Stimulated activated naive B cell treated with anti-CD40 and anti-IgM and Interleukin-4, amounts not matched to agents 10 μg/mL and 1 μg/mL and 100 μg/mL, for 72 hours (primary cell): ENCODE measurements at regions not wholly inside any gene's neighbourhood (a gene's known extent, or its start where the extent isn't known, plus 50 kb on each side); places are given as distances from the start of the nearest gene placed in this dataset.

Experiments
- ATAC-seq, 2 donors: fragments of 150-1000 bp; cut with Tn5 transposase; replicated peaks; 2 replicates each; pipeline ENCODE4 v1.10.0; 2021; ENCODE audit warnings: moderate library complexity in 1 of 2
- DNase-seq: peaks from one replicate; pipeline ENCODE4 v3.0.0; 2021
- H3K27ac Mint-ChIP-seq: one replicate; pipeline ENCODE4 v1.8.0; 2022; ENCODE audit warnings: mild to moderate bottlenecking, mixed read lengths
- H3K27me3 Mint-ChIP-seq, 2 donors: one replicate each; pipeline ENCODE4 v1.8.0; 2022; ENCODE audit warnings: mixed read lengths in 2 of 2
- H3K36me3 Mint-ChIP-seq, 2 donors: one replicate each; pipeline ENCODE4 v1.8.0; 2022; ENCODE audit warnings: mixed read lengths in 2 of 2, mild to moderate bottlenecking in 1 of 2
- H3K4me1 Mint-ChIP-seq, 2 donors: one replicate each; pipeline ENCODE4 v1.8.0; 2022; ENCODE audit warnings: mixed read lengths in 2 of 2, mild to moderate bottlenecking in 1 of 2
- H3K4me3 Mint-ChIP-seq, 2 donors: one replicate each; pipeline ENCODE4 v1.8.0; 2022; ENCODE audit warnings: mild to moderate bottlenecking in 2 of 2, mixed read lengths in 2 of 2, moderate library complexity in 1 of 2
- H3K9me3 Mint-ChIP-seq, 2 donors: one replicate each; pipeline ENCODE4 v1.8.0; 2022; ENCODE audit warnings: mixed read lengths in 2 of 2, mild to moderate bottlenecking in 1 of 2

GRCh38 chr4:135256111-135256510 is 1054.5 kb upstream of the PABPC4L start:
- Mint-ChIP-seq H3K27ac (no peak overlapping the region), H3K36me3 (no peaks in the 10 kb centered on the region), H3K4me1 (no peaks in the 10 kb centered on the region), H3K27me3 (no peaks in the 10 kb centered on the region), H3K9me3 (no peaks in the 10 kb centered on the region), H3K4me3 (no peak overlapping the region)
- ATAC-seq: no peak
- DNase-seq: no peak

- ATAC-seq (no peak), DNase-seq (no peak)
- H3K4me3 Mint-ChIP-seq: no peak overlapping the region
- no peaks in the 10 kb centered on the region for H3K36me3 Mint-ChIP-seq
- H3K9me3 Mint-ChIP-seq: no peaks in the 10 kb centered on the region
- H3K27ac Mint-ChIP-seq: no peak overlapping the region
- no peaks in the 10 kb centered on the region for H3K4me1 Mint-ChIP-seq
- no peaks in the 10 kb centered on the region for H3K27me3 Mint-ChIP-seq
Measured at GRCh38 chr4:135250040-135250439, 1048.5 kb upstream of the PABPC4L start.

DNA sequence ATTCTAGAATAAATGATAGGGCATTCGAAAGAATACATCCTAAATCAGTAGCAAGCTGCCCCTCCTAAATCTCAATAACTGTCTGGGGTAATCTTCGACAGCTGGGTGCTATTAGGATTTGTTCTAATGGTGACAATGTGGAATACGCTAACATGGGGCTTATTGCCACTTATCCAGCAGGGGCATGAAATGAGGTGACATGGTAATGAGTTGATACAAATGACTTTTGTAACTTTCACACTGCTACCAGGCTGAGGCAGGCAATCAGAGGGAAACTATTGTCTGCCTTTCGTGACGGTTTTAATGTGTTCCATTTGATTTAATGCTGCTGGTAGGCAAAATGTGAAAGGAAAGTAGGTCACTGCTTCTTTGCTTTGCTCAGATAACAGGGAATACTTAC is 1047.4 kb upstream of the PABPC4L start:
- Mint-ChIP-seq H3K27ac (no peak overlapping the region), H3K27me3 (no peaks in the 10 kb centered on the region), H3K4me1 (no peaks in the 10 kb centered on the region), H3K36me3 (no peaks in the 10 kb centered on the region), H3K4me3 (no peak overlapping the region), H3K9me3 (no peaks in the 10 kb centered on the region)
- no peak for ATAC-seq
- DNase-seq: no peak

- no peaks in the 10 kb centered on the region for H3K27me3 Mint-ChIP-seq
- ATAC-seq: no peak
- H3K4me3 Mint-ChIP-seq: no peak overlapping the region
- H3K27ac Mint-ChIP-seq: no peak overlapping the region
- DNase-seq: no peak
- no peaks in the 10 kb centered on the region for H3K36me3 Mint-ChIP-seq
- H3K9me3 Mint-ChIP-seq: peaks cover 0 to 2% of the 10 kb centered on the region in 2 donors
- no peaks in the 10 kb centered on the region for H3K4me1 Mint-ChIP-seq
Measured at GRCh38 chr4:135244696-135245095, 1043.1 kb upstream of the PABPC4L start.

DNA sequence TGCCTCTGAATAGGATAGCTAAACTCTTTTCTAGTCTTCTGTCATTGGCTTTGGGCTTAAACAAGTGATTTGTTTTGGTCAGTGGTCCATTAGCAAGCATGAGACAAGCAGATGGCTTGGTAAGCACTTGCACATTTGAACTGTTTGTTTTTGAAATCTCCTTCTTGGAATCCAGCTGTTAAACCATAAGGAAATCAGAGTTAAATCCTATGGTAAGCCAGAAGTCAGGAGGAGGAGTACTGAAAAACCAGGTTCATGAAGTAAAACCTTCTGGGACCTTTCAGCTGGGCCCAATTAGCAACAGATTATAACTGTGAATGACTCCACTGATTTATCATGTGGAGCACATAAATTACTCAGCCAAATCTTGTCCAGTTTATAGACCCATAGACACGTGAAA is 1042.5 kb upstream of the PABPC4L start:
- H3K4me1 Mint-ChIP-seq: no peaks in the 10 kb centered on the region
- H3K4me3 Mint-ChIP-seq: no peak overlapping the region
- no peaks in the 10 kb centered on the region for H3K27me3 Mint-ChIP-seq
- no peaks in the 10 kb centered on the region for H3K36me3 Mint-ChIP-seq
- H3K27ac Mint-ChIP-seq: no peak overlapping the region
- ATAC-seq (no peak), DNase-seq (no peak)
- peaks cover 0 to 2% of the 10 kb centered on the region in 2 donors for H3K9me3 Mint-ChIP-seq

DNA sequence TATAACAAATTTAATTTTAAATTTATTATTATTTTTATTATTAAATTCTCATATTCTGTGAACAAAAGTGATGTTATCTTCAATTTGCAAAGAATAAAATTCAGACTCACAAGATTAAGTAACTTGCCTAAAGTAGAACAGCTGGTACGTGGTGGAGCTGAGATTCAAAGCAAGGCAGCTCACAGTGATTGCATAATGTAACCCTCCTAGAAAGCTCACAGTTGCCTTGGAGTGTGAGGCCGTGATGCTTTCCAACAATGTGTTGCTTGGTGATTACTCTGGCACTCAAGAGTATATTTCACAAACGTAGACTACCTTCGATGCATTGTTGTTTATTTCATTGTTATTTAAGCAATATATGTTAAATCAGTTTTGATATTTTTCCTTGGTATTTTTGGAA is 1039.2 kb upstream of the PABPC4L start:
- Mint-ChIP-seq H3K4me3 (no peak overlapping the region), H3K27ac (no peak overlapping the region), H3K36me3 (no peaks in the 10 kb centered on the region), H3K4me1 (no peaks in the 10 kb centered on the region), H3K9me3 (peaks cover 0 to 2% of the 10 kb centered on the region in 2 donors), H3K27me3 (no peaks in the 10 kb centered on the region)
- no peak for DNase-seq
- no peak for ATAC-seq

- Mint-ChIP-seq H3K4me3 (no peak overlapping the region), H3K9me3 (peaks cover 0 to 2% of the 10 kb centered on the region in 2 donors), H3K4me1 (no peaks in the 10 kb centered on the region), H3K27me3 (no peaks in the 10 kb centered on the region), H3K27ac (no peak overlapping the region), H3K36me3 (no peaks in the 10 kb centered on the region)
- DNase-seq (no peak), ATAC-seq (no peak)
Measured at GRCh38 chr4:135239964-135240363, 1038.4 kb upstream of the PABPC4L start.

DNA sequence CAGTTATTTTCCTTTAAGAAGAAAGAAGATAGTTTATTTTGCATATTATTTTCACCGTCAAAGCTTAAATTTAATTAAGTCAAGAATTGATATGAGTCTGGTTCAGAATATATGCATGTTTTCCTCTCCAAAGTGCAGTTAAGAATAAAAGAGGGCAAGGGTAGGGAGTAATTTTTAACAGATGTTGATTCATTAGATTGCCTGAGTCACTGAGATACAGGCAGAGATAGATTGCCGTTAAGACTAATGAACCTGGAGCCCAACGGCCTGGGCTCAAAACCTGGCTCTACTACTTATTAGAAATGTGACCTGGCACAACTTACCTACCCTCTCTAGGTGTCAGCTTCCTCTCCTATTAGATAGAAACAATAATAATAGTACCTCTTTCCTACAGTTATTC is 1037.4 kb upstream of the PABPC4L start:
- Mint-ChIP-seq H3K27ac (no peak overlapping the region), H3K27me3 (no peaks in the 10 kb centered on the region), H3K36me3 (no peaks in the 10 kb centered on the region), H3K9me3 (peaks cover 0 to 2% of the 10 kb centered on the region in 2 donors), H3K4me1 (no peaks in the 10 kb centered on the region), H3K4me3 (no peak overlapping the region)
- DNase-seq (no peak), ATAC-seq (no peak)

GRCh38 chr4:135236048-135236447 is 1034.5 kb upstream of the PABPC4L start:
- Mint-ChIP-seq H3K4me3 (no peak overlapping the region), H3K4me1 (no peaks in the 10 kb centered on the region), H3K9me3 (no peaks in the 10 kb centered on the region), H3K27ac (no peak overlapping the region), H3K27me3 (no peaks in the 10 kb centered on the region), H3K36me3 (no peaks in the 10 kb centered on the region)
- DNase-seq: no peak
- ATAC-seq: no peak

DNA sequence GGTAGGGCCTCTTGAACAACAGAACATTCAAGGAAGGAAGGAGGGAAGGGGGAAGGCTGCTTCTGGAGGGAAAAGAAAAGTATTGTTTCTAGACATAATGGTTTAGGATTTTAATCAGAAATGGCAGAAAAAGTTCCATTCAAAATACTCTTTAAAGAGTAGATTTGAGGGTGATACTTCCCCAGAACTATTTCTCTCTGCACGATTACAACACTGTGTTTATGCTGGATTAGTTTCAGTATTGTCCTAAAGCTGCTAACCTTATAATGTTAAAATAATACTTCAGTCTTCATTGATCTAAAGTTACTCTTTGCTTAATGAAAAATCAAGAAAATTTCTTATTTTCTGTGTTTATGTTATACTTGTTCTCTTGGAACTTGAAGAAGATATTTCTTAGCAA is 1026.3 kb upstream of the PABPC4L start:
- no peak for DNase-seq
- no peak overlapping the region for H3K27ac Mint-ChIP-seq
- H3K4me1 Mint-ChIP-seq: no peaks in the 10 kb centered on the region
- H3K36me3 Mint-ChIP-seq: no peaks in the 10 kb centered on the region
- no peaks in the 10 kb centered on the region for H3K27me3 Mint-ChIP-seq
- peaks cover 5 to 8% of the 10 kb centered on the region in 2 donors for H3K9me3 Mint-ChIP-seq
- no peak for ATAC-seq
- H3K4me3 Mint-ChIP-seq: no peak overlapping the region

DNA sequence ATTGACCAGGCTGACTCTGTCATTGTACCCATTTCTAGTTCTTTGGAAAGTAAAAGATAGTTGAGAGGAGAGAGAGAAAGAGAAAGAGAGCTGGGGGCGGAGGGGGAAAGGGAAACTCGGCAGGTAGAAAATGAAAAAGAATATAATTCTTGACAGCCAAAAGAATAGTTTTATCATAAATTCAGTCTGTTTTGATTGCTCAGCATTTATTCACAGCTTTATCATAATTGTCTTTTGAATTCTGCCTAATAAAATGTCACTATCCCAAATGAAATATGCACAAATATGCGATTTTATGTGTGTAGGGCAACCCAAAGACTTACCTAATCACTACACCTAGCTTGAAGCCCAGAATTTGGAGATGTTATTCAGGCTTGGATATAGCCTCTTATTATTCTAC is 1024.0 kb upstream of the PABPC4L start:
- H3K36me3 Mint-ChIP-seq: no peaks in the 10 kb centered on the region
- H3K27me3 Mint-ChIP-seq: no peaks in the 10 kb centered on the region

GRCh38 chr4:135210341-135210740 is 1008.8 kb upstream of the PABPC4L start:
- Mint-ChIP-seq H3K36me3 (no peaks in the 10 kb centered on the region), H3K27me3 (no peaks in the 10 kb centered on the region), H3K27ac (no peak overlapping the region), H3K4me1 (no peaks in the 10 kb centered on the region), H3K4me3 (no peak overlapping the region), H3K9me3 (peaks cover 0 to 4% of the 10 kb centered on the region in 2 donors)
- DNase-seq (no peak), ATAC-seq (no peak)

More for the DNA sequence above, 1024.0 kb upstream of the PABPC4L start:
- no peak for DNase-seq
- ATAC-seq: no peak
- H3K4me3 Mint-ChIP-seq: no peak overlapping the region
- no peaks in the 10 kb centered on the region for H3K4me1 Mint-ChIP-seq
- H3K9me3 Mint-ChIP-seq: peaks cover 5 to 8% of the 10 kb centered on the region in 2 donors
- no peak overlapping the region for H3K27ac Mint-ChIP-seq

GRCh38 chr4:135207531-135207930 is 1005.9 kb upstream of the PABPC4L start:
- H3K36me3 Mint-ChIP-seq: no peaks in the 10 kb centered on the region
- no peak for DNase-seq
- H3K9me3 Mint-ChIP-seq: peaks cover 0 to 4% of the 10 kb centered on the region in 2 donors
- ATAC-seq: no peak
- no peaks in the 10 kb centered on the region for H3K27me3 Mint-ChIP-seq
- H3K27ac Mint-ChIP-seq: no peak overlapping the region
- no peaks in the 10 kb centered on the region for H3K4me1 Mint-ChIP-seq
- H3K4me3 Mint-ChIP-seq: no peak overlapping the region

DNA sequence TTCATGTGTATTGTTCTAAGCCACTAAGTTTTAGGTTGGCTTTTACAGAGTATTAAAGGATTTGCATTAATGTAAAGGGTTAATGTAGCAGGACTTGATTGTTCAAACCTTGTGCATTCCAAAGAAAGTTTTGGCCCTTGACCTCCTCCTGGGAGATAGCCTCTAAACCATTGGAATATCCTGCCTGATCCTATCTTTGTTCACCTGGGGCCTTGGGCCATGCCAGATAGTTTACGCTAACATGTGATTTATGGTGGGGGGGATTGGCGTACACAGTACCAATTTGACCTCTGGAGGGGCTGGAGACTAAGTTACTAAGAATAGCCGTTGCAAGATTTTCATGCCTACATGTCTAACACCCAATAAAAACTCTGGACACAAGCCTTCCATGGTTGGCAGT is 1002.7 kb upstream of the PABPC4L start:
- Mint-ChIP-seq H3K4me1 (no peaks in the 10 kb centered on the region), H3K9me3 (no peaks in the 10 kb centered on the region), H3K27ac (no peak overlapping the region), H3K27me3 (no peaks in the 10 kb centered on the region), H3K36me3 (no peaks in the 10 kb centered on the region), H3K4me3 (no peak overlapping the region)
- no peak for DNase-seq
- ATAC-seq: no peak

GRCh38 chr4:135201081-135201480 is 999.5 kb upstream of the PABPC4L start:
- Mint-ChIP-seq H3K4me1 (no peaks in the 10 kb centered on the region), H3K27me3 (no peaks in the 10 kb centered on the region), H3K9me3 (no peaks in the 10 kb centered on the region), H3K36me3 (no peaks in the 10 kb centered on the region), H3K27ac (no peak overlapping the region), H3K4me3 (no peak overlapping the region)
- DNase-seq (no peak), ATAC-seq (no peak)

DNA sequence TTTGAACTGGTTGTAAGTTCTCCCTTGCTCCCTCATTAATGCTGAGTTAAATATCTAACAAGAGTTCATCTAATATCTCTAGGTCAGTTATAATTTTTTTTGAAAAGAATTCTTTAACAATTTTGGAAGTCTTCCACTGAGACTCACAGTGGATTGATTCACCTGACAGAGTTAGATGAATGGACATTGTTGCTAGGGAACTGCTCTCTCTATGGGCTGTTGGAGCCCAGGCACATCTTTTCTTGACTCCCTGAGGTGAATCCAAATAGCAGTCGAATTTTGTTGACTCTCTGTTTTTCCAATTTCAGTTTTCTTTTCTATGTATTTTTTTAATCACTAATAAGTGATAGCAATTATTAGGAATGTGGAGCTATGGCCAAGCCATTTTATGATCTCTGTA is 996.1 kb upstream of the PABPC4L start:
- H3K4me1 Mint-ChIP-seq: no peaks in the 10 kb centered on the region
- H3K36me3 Mint-ChIP-seq: no peaks in the 10 kb centered on the region
- peaks cover 0 to 2% of the 10 kb centered on the region in 2 donors for H3K9me3 Mint-ChIP-seq
- no peak for DNase-seq
- no peak overlapping the region for H3K27ac Mint-ChIP-seq
- ATAC-seq: no peak
- H3K27me3 Mint-ChIP-seq: no peaks in the 10 kb centered on the region
- H3K4me3 Mint-ChIP-seq: no peak overlapping the region
